GM21381 (cell line): ENCODE measurements at regions not wholly inside any gene's neighbourhood (a gene's known extent, or its start where the extent isn't known, plus 50 kb on each side); places are given as distances from the start of the nearest gene placed in this dataset.
A peak's percentile ranks its signal among the peaks of the same experiment; 100 is the strongest.

ENCODE experiments used
- ATAC-seq: cut with Tn5 transposase; IDR thresholded peaks from one replicate; pipeline ENCODE4 v1.9.1; 2021; ENCODE audit warnings: mild to moderate bottlenecking, moderate library complexity; ENCODE audit not compliant: unreplicated experiment

DNA sequence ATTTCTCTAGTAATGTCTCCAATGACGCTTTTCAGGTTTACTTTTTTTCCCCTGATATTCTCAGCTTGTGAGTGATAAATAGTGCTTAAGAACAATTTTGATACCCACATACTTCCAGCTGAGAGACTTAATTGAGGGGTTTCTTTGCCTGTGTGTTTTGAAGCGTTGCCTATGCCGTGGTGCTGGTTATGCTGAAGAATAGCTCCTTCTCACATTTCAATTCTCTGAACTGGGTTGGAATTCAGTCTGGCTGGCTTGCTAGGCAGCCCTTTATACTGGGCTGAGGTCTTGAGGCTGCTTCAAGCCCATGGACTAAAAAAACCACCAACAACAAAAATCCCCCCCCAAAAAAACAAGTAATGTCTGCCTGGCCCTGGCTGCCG lies 87.4 kb downstream of the CHST2 start:
- ATAC-seq = no peak

DNA sequence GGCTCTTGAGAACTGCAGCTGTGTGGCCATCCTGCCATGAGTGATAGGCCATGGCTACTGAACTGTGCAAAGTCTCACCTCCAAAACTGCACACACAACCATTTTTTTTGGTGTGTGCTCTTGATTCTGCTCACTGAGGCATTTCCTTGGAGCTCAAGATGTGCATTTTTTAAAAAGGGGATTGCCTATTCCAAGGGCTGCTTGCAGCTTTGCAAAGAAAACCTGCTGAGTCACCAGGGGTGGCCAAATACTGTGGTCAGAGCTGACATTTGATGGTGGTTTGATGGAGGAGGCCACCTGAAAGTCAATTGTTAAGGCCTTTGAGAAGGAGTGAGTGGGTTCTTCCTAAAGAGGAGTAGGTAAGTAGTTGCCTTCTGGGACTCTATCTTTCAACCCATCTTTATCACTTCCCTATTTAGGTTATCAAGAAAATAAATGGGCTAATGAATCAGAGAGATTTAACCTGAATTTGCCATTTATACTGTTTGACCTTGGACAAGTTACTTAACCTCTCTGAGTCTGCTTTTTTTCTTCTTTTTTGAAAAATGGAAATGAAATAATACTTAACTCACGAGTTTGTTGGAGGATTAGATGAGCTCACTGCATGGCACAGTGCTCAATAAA lies 87.9 kb downstream of the CHST2 start:
- peak; percentile 56 for ATAC-seq

DNA sequence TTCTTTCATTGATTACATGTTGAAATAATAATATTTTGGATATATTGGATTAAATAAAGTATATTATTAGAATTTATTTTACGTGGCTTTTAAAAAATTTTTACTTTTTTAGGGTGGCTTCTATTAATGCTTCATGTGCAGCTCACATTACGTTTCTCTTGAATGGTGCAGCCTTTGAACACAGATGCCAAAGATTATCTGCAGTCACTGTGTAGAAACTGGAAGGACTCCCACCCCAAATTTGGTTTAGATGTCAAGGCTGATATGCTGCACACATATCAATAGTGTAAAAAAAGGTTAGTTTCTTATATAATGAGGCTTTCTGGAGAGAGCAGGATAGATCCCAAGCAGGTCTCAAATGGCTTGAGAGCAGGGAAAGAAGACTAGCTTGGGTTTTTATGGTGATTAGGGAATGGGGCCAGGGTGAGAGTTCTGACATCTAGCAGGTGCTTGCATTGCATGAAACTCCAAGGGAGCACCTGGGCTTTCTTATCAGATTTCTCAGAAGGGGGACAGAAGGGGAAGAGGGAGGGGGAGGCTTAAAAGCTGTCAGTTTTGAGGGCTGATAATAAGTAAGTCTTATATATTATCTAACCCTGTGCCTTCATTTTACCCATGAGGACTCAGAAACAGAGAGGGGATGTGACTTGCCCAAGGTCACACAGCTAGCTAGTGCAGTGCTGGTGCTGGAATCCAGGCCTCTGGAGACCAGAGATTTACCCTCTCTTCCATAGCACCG lies 89.6 kb downstream of the CHST2 start:
- no peak for ATAC-seq

DNA sequence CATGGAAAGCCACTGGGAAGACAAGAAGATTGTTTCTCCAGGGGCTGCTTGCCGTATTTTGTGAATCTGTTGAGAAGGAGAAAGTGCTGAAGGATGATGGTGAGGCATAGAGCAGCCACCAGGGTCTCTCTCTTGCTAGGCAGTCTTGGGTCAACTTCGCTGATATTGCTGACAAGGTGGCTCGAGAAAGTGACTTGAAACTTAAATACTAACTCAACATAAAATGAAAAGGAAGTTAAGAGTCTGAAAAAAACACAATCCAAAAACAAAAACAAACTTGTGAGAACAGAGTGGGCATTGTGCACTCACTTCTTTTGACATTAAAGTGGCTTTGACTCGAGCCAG lies 90.1 kb downstream of the CHST2 start:
- ATAC-seq = no peak

DNA sequence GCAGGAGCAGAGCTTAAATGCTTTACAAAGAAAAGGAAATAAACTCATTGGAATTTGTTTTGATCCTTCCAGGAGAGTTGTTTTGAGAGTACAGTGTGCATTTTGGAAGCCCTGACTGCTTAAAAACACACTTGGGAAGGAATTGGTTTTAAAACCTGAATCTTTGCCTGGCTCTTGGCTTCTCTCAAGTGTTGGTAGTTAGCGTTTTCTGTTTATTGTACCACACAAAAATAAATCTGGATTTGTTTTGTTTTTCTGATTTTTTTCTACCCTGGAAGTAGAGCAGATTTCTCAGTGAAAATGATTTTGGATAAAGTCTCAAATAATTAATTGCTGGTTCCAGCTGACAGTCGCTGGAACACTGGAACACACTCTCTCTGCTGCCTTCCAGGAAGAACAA lies 90.6 kb downstream of the CHST2 start:
- no peak for ATAC-seq

DNA sequence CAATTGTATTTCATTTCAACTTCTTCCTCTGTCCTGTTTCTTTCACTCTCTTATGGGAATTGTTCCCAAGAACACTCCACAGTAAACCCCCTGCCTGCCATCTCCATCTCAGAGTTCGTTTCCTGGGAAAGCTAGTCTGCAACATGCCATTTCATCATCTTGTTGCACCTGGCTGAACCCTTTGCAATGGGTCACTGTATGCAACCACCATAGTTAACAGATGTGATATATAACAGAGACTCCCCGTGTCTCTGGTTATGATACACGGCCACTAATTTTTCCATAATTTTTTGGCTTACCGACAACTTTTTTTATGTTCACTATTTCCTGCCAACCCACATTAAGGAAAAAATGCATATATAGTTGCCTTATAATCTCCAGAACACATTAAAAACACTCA lies 95.5 kb downstream of the CHST2 start:
- no peak for ATAC-seq
